ENCODE measurements at regions not wholly inside any gene's neighbourhood (a gene's known extent, or its start where the extent isn't known, plus 50 kb on each side); places are given as distances from the start of the nearest gene placed in this dataset.

- Histone ChIP-seq H3K9me3 (ENCODE audit: control insufficient read depth, insufficient read depth, low read length) (peaks cover 2% of the 10 kb centered on the region), H3K4me3 (ENCODE audit: low read depth, low read length) (no peak overlapping the region), H3K4me1 (ENCODE audit: control insufficient read depth, insufficient read depth, low read length) (peaks cover 15% of the 10 kb centered on the region), H3K27me3 (ENCODE audit: control insufficient read depth, insufficient read depth, low read length) (peaks cover 3% of the 10 kb centered on the region), H3K27ac (ENCODE audit: low read depth, low read length) (no peak overlapping the region), H3K36me3 (ENCODE audit: control insufficient read depth, insufficient read depth, low read length) (no peaks in the 10 kb centered on the region)
- DNase-seq (ENCODE audit: low read depth in 4 of 6, low spot score in 6 of 6): no peak
- WGBS (ENCODE audit: insufficient coverage): 92% methylated on average over 1 of the region's 1 CpG
These were observed 90.8 kb downstream of the HHIPL2 start for GRCh38 chr1:222457084-222457483.

- Histone ChIP-seq H3K27ac (ENCODE audit: low read depth, low read length) (no peak overlapping the region), H3K27me3 (ENCODE audit: control insufficient read depth, insufficient read depth, low read length) (peaks cover 7% of the 10 kb centered on the region), H3K36me3 (ENCODE audit: control insufficient read depth, insufficient read depth, low read length) (no peaks in the 10 kb centered on the region), H3K4me1 (ENCODE audit: control insufficient read depth, insufficient read depth, low read length) (peaks cover 13% of the 10 kb centered on the region), H3K9me3 (ENCODE audit: control insufficient read depth, insufficient read depth, low read length) (peaks cover 2% of the 10 kb centered on the region), H3K4me3 (ENCODE audit: low read depth, low read length) (no peak overlapping the region)
- 8% methylated on average over 8 of the region's 16 CpGs for WGBS (ENCODE audit: insufficient coverage)
- DNase-seq (ENCODE audit: low read depth in 4 of 6, low spot score in 6 of 6): peak; percentile 77 to 97 (median 82)
These were observed 92.6 kb downstream of the HHIPL2 start for GRCh38 chr1:222455188-222455879.

GRCh38 chr1:222454782-222455181 lies 93.1 kb downstream of the HHIPL2 start:
- H3K36me3 ChIP-seq (ENCODE audit: control insufficient read depth, insufficient read depth, low read length): no peaks in the 10 kb centered on the region
- peaks cover 11% of the 10 kb centered on the region for H3K4me1 ChIP-seq (ENCODE audit: control insufficient read depth, insufficient read depth, low read length)
- no peak overlapping the region for H3K4me3 ChIP-seq (ENCODE audit: low read depth, low read length)
- 40% methylated on average over 13 of the region's 13 CpGs for WGBS (ENCODE audit: insufficient coverage)
- peaks cover 2% of the 10 kb centered on the region for H3K9me3 ChIP-seq (ENCODE audit: control insufficient read depth, insufficient read depth, low read length)
- no peak for DNase-seq (ENCODE audit: low read depth in 4 of 6, low spot score in 6 of 6)
- H3K27me3 ChIP-seq (ENCODE audit: control insufficient read depth, insufficient read depth, low read length): peaks cover 7% of the 10 kb centered on the region
- H3K27ac ChIP-seq (ENCODE audit: low read depth, low read length): no peak overlapping the region

- Histone ChIP-seq H3K27me3 (ENCODE audit: control insufficient read depth, insufficient read depth, low read length) (peaks cover 7% of the 10 kb centered on the region), H3K27ac (ENCODE audit: low read depth, low read length) (no peak overlapping the region), H3K9me3 (ENCODE audit: control insufficient read depth, insufficient read depth, low read length) (peaks cover 2% of the 10 kb centered on the region), H3K4me1 (ENCODE audit: control insufficient read depth, insufficient read depth, low read length) (peaks cover 11% of the 10 kb centered on the region), H3K36me3 (ENCODE audit: control insufficient read depth, insufficient read depth, low read length) (no peaks in the 10 kb centered on the region), H3K4me3 (ENCODE audit: low read depth, low read length) (no peak overlapping the region)
- WGBS (ENCODE audit: insufficient coverage): 96% methylated on average over 3 of the region's 5 CpGs
- peak in 2 of 6 donors; percentile 43 for DNase-seq (ENCODE audit: low read depth in 4 of 6, low spot score in 6 of 6)
These were observed 93.7 kb downstream of the HHIPL2 start for GRCh38 chr1:222454186-222454585.

- Histone ChIP-seq H3K36me3 (ENCODE audit: control insufficient read depth, insufficient read depth, low read length) (no peaks in the 10 kb centered on the region), H3K27me3 (ENCODE audit: control insufficient read depth, insufficient read depth, low read length) (peaks cover 7% of the 10 kb centered on the region), H3K27ac (ENCODE audit: low read depth, low read length) (no peak overlapping the region), H3K9me3 (ENCODE audit: control insufficient read depth, insufficient read depth, low read length) (no peaks in the 10 kb centered on the region), H3K4me1 (ENCODE audit: control insufficient read depth, insufficient read depth, low read length) (peaks cover 11% of the 10 kb centered on the region), H3K4me3 (ENCODE audit: low read depth, low read length) (no peak overlapping the region)
- DNase-seq (ENCODE audit: low read depth in 4 of 6, low spot score in 6 of 6): no peak
- WGBS (ENCODE audit: insufficient coverage): no CpG with 5 or more reads among the region's 3 CpGs
These were observed 95.9 kb downstream of the HHIPL2 start for GRCh38 chr1:222452031-222452430.

DNA sequence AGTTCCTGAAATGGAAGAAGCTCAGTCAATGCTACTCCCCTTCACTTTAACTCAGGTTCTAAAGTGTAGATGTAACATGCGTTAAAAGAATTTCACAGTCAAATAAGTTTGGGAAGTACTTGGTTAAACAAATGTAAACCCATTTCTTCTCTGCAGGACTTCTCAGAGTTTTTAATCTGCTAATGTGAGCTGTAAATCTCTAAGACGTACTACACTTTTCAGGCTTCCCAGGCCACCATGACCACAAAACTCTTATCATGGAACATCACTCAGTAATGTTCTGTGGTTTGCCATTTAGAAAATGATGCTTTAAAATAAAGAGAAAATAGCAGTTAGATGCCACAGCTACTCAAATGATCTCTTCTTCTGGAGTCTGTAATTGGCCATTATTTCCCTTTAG lies 104.3 kb downstream of the HHIPL2 start:
- no peak for DNase-seq (ENCODE audit: low read depth in 4 of 6, low spot score in 6 of 6)
- H3K9me3 ChIP-seq (ENCODE audit: control insufficient read depth, insufficient read depth, low read length): no peaks in the 10 kb centered on the region
- no CpG with 5 or more reads among the region's 2 CpGs for WGBS (ENCODE audit: insufficient coverage)
- H3K4me1 ChIP-seq (ENCODE audit: control insufficient read depth, insufficient read depth, low read length): no peaks in the 10 kb centered on the region
- H3K36me3 ChIP-seq (ENCODE audit: control insufficient read depth, insufficient read depth, low read length): no peaks in the 10 kb centered on the region
- no peaks in the 10 kb centered on the region for H3K27me3 ChIP-seq (ENCODE audit: control insufficient read depth, insufficient read depth, low read length)
- no peak overlapping the region for H3K4me3 ChIP-seq (ENCODE audit: low read depth, low read length)
- H3K27ac ChIP-seq (ENCODE audit: low read depth, low read length): no peak overlapping the region

GRCh38 chr1:222441066-222441465 lies 106.8 kb downstream of the HHIPL2 start:
- no peaks in the 10 kb centered on the region for H3K27me3 ChIP-seq (ENCODE audit: control insufficient read depth, insufficient read depth, low read length)
- H3K27ac ChIP-seq (ENCODE audit: low read depth, low read length): no peak overlapping the region
- H3K36me3 ChIP-seq (ENCODE audit: control insufficient read depth, insufficient read depth, low read length): no peaks in the 10 kb centered on the region
- DNase-seq (ENCODE audit: low read depth in 4 of 6, low spot score in 6 of 6): peak in 1 of 6 donors; percentile 28
- no peak overlapping the region for H3K4me3 ChIP-seq (ENCODE audit: low read depth, low read length)
- WGBS (ENCODE audit: insufficient coverage): 54% methylated on average over 5 of the region's 5 CpGs
- no peaks in the 10 kb centered on the region for H3K9me3 ChIP-seq (ENCODE audit: control insufficient read depth, insufficient read depth, low read length)
- no peaks in the 10 kb centered on the region for H3K4me1 ChIP-seq (ENCODE audit: control insufficient read depth, insufficient read depth, low read length)

GRCh38 chr1:222424826-222425225 lies 123.1 kb downstream of the HHIPL2 start:
- no peaks in the 10 kb centered on the region for H3K27me3 ChIP-seq (ENCODE audit: control insufficient read depth, insufficient read depth, low read length)
- DNase-seq (ENCODE audit: low read depth in 4 of 6, low spot score in 6 of 6): no peak
- H3K36me3 ChIP-seq (ENCODE audit: control insufficient read depth, insufficient read depth, low read length): no peaks in the 10 kb centered on the region
- H3K4me1 ChIP-seq (ENCODE audit: control insufficient read depth, insufficient read depth, low read length): no peaks in the 10 kb centered on the region
- 88% methylated on average over 1 of the region's 1 CpG for WGBS (ENCODE audit: insufficient coverage)
- no peak overlapping the region for H3K4me3 ChIP-seq (ENCODE audit: low read depth, low read length)
- no peak overlapping the region for H3K27ac ChIP-seq (ENCODE audit: low read depth, low read length)
- no peaks in the 10 kb centered on the region for H3K9me3 ChIP-seq (ENCODE audit: control insufficient read depth, insufficient read depth, low read length)

DNA sequence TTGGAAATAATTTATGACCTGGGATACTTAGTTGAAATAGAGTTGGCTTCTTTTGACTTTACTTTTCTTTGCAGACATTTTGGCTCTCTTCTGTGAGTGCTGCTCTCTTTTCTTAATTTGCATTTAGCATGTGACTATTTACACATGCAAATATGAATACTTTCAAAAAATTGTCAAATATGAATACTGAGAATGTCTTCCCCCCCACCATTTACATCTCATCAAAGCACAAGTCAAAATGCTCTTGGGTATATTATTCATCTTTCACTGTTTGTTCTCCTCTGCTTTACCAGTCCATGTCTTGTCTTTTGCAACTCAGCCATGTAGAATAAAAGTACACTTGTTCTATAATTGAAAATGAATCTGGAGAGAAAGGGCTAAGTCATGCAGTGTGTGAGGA lies 126.5 kb downstream of the HHIPL2 start:
- no peak overlapping the region for H3K4me3 ChIP-seq (ENCODE audit: low read depth, low read length)
- no peaks in the 10 kb centered on the region for H3K27me3 ChIP-seq (ENCODE audit: control insufficient read depth, insufficient read depth, low read length)
- no peak overlapping the region for H3K27ac ChIP-seq (ENCODE audit: low read depth, low read length)
- DNase-seq (ENCODE audit: low read depth in 4 of 6, low spot score in 6 of 6): no peak
- H3K9me3 ChIP-seq (ENCODE audit: control insufficient read depth, insufficient read depth, low read length): no peaks in the 10 kb centered on the region
- no peaks in the 10 kb centered on the region for H3K4me1 ChIP-seq (ENCODE audit: control insufficient read depth, insufficient read depth, low read length)
- no peaks in the 10 kb centered on the region for H3K36me3 ChIP-seq (ENCODE audit: control insufficient read depth, insufficient read depth, low read length)

- Histone ChIP-seq H3K9me3 (ENCODE audit: control insufficient read depth, insufficient read depth, low read length) (no peaks in the 10 kb centered on the region), H3K27me3 (ENCODE audit: control insufficient read depth, insufficient read depth, low read length) (no peaks in the 10 kb centered on the region), H3K4me1 (ENCODE audit: control insufficient read depth, insufficient read depth, low read length) (no peaks in the 10 kb centered on the region), H3K4me3 (ENCODE audit: low read depth, low read length) (no peak overlapping the region), H3K36me3 (ENCODE audit: control insufficient read depth, insufficient read depth, low read length) (no peaks in the 10 kb centered on the region), H3K27ac (ENCODE audit: low read depth, low read length) (no peak overlapping the region)
- DNase-seq (ENCODE audit: low read depth in 4 of 6, low spot score in 6 of 6): no peak
- no CpG with 5 or more reads among the region's 1 CpG for WGBS (ENCODE audit: insufficient coverage)
These were observed 127.3 kb downstream of the HHIPL2 start for GRCh38 chr1:222420633-222421032.

Measured in spinal cord (tissue), 9 donors.